ENCODE measurements at regions not wholly inside any gene's neighbourhood (a gene's known extent, or its start where the extent isn't known, plus 50 kb on each side); places are given as distances from the start of the nearest gene placed in this dataset.
A peak's percentile ranks its signal among the peaks of the same experiment; 100 is the strongest.

DNA sequence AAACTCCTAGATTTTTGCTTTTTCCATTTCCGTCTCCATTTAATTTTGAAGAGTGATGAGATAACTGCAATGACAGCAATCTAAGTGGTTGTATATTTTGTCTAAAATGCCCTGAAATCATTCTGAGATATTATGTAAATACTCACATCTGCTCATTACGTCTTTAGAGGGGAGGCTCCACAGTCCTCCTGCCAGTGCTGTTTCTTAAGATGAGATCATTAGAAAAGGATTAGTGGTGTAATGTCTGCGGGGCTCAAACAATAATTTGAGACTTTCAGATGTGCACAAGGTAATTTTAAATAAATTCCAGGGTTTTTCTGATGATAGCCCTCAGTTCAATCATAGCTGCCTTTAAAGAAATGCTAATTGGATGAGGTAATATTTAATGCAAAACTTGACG, 437.9 kb downstream of the FOXO1 start:
- no peaks in the 10 kb centered on the region for H3K36me3 ChIP-seq
- intact Hi-C loops (cut with DNase I): no loop called here
- ATAC-seq (peak in 1 of 4 donors; percentile 35), FAIRE-seq (no peak), DNase-seq (no peak)
- 79 to 80% methylated on average over 4 of the region's 4 CpGs for WGBS, 2 donors
- TF ChIP-seq, protein P1, sequence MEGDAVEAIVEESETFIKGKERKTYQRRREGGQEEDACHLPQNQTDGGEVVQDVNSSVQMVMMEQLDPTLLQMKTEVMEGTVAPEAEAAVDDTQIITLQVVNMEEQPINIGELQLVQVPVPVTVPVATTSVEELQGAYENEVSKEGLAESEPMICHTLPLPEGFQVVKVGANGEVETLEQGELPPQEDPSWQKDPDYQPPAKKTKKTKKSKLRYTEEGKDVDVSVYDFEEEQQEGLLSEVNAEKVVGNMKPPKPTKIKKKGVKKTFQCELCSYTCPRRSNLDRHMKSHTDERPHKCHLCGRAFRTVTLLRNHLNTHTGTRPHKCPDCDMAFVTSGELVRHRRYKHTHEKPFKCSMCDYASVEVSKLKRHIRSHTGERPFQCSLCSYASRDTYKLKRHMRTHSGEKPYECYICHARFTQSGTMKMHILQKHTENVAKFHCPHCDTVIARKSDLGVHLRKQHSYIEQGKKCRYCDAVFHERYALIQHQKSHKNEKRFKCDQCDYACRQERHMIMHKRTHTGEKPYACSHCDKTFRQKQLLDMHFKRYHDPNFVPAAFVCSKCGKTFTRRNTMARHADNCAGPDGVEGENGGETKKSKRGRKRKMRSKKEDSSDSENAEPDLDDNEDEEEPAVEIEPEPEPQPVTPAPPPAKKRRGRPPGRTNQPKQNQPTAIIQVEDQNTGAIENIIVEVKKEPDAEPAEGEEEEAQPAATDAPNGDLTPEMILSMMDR (IDR thresholded peaks at IDR 0.05): no peak
- no peak overlapping the region for H3K4me3 ChIP-seq
- H3K27ac ChIP-seq: no peak overlapping the region
- no peaks in the 10 kb centered on the region for H3K4me1 ChIP-seq
- no peaks in the 10 kb centered on the region for H3K9me3 ChIP-seq
- H3K27me3 ChIP-seq: no peaks in the 10 kb centered on the region

DNA sequence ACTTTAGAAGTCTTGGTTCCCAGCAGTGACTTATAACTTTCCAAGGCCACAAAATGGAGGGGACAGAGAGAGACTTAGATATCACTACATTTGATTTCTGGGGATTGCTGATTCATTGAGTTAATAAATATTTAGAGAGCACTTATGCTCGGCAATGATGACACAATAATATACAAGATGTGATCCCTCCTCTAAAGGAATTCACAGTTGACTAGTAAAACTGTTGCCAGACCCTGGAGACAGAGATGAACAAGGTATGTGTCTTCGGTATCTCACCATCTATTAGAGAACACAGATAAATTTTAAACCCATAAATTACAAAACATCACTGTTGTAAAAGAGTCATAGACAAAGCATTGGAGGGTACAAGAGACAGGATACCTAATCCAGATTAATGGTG, 437.5 kb downstream of the FOXO1 start:
- H3K27ac ChIP-seq: no peak overlapping the region
- ATAC-seq (no peak), DNase-seq (no peak), FAIRE-seq (no peak)
- H3K27me3 ChIP-seq: no peaks in the 10 kb centered on the region
- no peaks in the 10 kb centered on the region for H3K4me1 ChIP-seq
- H3K4me3 ChIP-seq: no peak overlapping the region
- 48 to 50% methylated on average over 2 of the region's 2 CpGs for WGBS, 2 donors
- no peaks in the 10 kb centered on the region for H3K36me3 ChIP-seq
- H3K9me3 ChIP-seq: no peaks in the 10 kb centered on the region
- TF ChIP-seq, protein P1 (IDR thresholded peaks at IDR 0.05): no peak
- intact Hi-C loops (cut with DNase I): no loop called here

DNA sequence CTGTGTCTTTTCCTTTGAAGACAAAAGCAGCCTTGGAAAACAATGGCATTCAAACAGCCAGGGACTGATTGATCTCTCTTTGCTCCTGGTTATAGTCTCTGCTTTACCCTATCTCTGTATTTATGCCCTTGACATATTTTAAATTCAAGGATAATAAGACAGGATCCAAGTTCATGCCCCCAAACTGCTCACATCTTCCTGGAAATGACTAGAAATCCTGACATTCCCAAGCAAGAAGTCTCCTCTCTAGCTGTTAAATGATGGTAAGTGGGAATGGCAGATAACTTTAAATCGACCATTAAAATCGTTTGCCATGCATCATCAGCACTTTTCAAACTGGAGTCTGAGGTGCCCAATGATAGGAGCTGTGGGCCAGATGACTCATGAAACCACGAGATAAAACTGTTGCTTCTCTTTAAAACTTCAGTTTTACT, 435.6 kb downstream of the FOXO1 start:
- Histone ChIP-seq H3K4me1 (no peaks in the 10 kb centered on the region), H3K4me3 (no peak overlapping the region), H3K36me3 (no peaks in the 10 kb centered on the region), H3K27ac (no peak overlapping the region), H3K27me3 (no peaks in the 10 kb centered on the region), H3K9me3 (no peaks in the 10 kb centered on the region)
- intact Hi-C loops (cut with DNase I): no loop called here
- TF ChIP-seq, protein P1 (IDR thresholded peaks at IDR 0.05): no peak
- no peak for ATAC-seq
- WGBS, 2 donors: 70 to 75% methylated on average over 3 of the region's 3 CpGs
- no peak for FAIRE-seq
- DNase-seq: no peak

DNA sequence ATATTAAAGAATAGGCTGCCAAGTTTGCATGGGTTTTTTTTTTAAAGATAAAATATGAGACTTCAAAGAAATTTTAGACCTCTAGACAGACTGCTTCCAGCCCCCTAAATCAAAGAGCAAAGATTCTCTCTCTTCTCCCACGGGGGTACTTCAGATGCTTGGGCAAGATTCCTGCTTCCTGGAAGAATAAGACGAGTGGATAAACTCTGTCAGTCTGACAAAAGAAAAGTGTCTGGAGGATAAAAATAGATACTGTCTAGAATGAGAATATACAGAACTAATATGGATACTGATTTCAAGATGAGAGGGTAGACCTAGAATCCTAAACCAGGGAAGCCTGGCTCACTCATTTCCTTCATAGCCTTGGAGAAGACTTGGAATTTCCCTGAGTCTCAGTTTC, 435.1 kb downstream of the FOXO1 start:
- Histone ChIP-seq H3K36me3 (no peaks in the 10 kb centered on the region), H3K4me1 (no peaks in the 10 kb centered on the region), H3K27me3 (no peaks in the 10 kb centered on the region), H3K4me3 (no peak overlapping the region), H3K9me3 (no peaks in the 10 kb centered on the region), H3K27ac (no peak overlapping the region)
- TF ChIP-seq, protein P1 (IDR thresholded peaks at IDR 0.05): no peak
- WGBS, 2 donors: 80 to 81% methylated on average over 2 of the region's 2 CpGs
- ATAC-seq (no peak), DNase-seq (no peak), FAIRE-seq (no peak)
- intact Hi-C loops (cut with DNase I): no loop called here

DNA sequence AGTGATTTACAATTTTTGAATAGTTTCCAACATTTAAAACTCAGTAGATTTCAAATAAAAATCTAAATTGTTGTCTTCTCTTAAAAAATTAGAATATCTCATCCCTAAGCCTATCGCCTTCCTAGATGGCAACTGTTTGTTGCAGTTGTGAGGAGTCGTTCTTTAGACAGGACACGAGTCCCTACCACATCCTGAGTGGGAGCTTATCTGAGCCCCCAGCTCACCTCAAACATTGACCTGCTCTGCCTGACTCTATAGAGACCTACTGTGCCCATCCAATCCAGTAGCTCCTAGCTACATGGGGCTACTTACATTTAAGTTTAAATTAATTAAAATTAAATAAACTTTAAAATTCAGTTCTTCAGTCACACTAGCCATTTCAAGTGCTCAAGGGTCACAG, 434.7 kb downstream of the FOXO1 start:
- Histone ChIP-seq H3K4me1 (no peaks in the 10 kb centered on the region), H3K27ac (no peak overlapping the region), H3K36me3 (no peaks in the 10 kb centered on the region), H3K27me3 (no peaks in the 10 kb centered on the region), H3K4me3 (no peak overlapping the region), H3K9me3 (no peaks in the 10 kb centered on the region)
- 81 to 94% methylated on average over 3 of the region's 3 CpGs for WGBS, 2 donors
- no peak for FAIRE-seq
- no peak for ATAC-seq
- intact Hi-C loops (cut with DNase I): no loop called here
- DNase-seq: no peak
- TF ChIP-seq, protein P1 (IDR thresholded peaks at IDR 0.05): no peak

Measured in pancreas (tissue), 10 donors.